ENCODE measurements at regions not wholly inside any gene's neighbourhood (a gene's known extent, or its start where the extent isn't known, plus 50 kb on each side); places are given as distances from the start of the nearest gene placed in this dataset.

- DNase-seq = no peak
These were observed 181.7 kb upstream of the SLC30A5 start for GRCh38 chr5:68911840-68912690.

GRCh38 chr5:68915079-68915478 lies 178.7 kb upstream of the SLC30A5 start:
- DNase-seq = no peak

GRCh38 chr5:68918306-68918705 lies 175.5 kb upstream of the SLC30A5 start:
- no peak for DNase-seq

GRCh38 chr5:68919988-68920490 lies 173.8 kb upstream of the SLC30A5 start:
- DNase-seq = no peak

GRCh38 chr5:68920888-68921287 lies 172.9 kb upstream of the SLC30A5 start:
- no peak for DNase-seq

GRCh38 chr5:68922172-68922987 lies 171.4 kb upstream of the SLC30A5 start:
- no peak for DNase-seq

- DNase-seq = no peak
These were observed 169.2 kb upstream of the SLC30A5 start for GRCh38 chr5:68924481-68925145.

- no peak for DNase-seq
These were observed 165.1 kb upstream of the SLC30A5 start for GRCh38 chr5:68928617-68929302.

- DNase-seq = no peak
These were observed 163.7 kb upstream of the SLC30A5 start for GRCh38 chr5:68930139-68930538.

- DNase-seq = peak in 1 of 2 donors; percentile 39
These were observed 160.9 kb upstream of the SLC30A5 start for GRCh38 chr5:68932830-68933434.

GRCh38 chr5:68942169-68942568 lies 151.6 kb upstream of the SLC30A5 start:
- no peak for DNase-seq

GRCh38 chr5:68946728-68947127 lies 147.1 kb upstream of the SLC30A5 start:
- DNase-seq = no peak

- no peak for DNase-seq
These were observed 145.8 kb upstream of the SLC30A5 start for GRCh38 chr5:68947986-68948385.

GRCh38 chr5:68949256-68949655 lies 144.6 kb upstream of the SLC30A5 start:
- DNase-seq = no peak

GRCh38 chr5:68949711-68950110 lies 144.1 kb upstream of the SLC30A5 start:
- no peak for DNase-seq

- no peak for DNase-seq
These were observed 143.7 kb upstream of the SLC30A5 start for GRCh38 chr5:68950125-68950524.

GRCh38 chr5:68950930-68951329 lies 142.9 kb upstream of the SLC30A5 start:
- no peak for DNase-seq

- no peak for DNase-seq
These were observed 140.5 kb upstream of the SLC30A5 start for GRCh38 chr5:68953231-68953874.

- no peak for DNase-seq
These were observed 139.8 kb upstream of the SLC30A5 start for GRCh38 chr5:68953875-68954617.

GRCh38 chr5:68954618-68954910 lies 139.2 kb upstream of the SLC30A5 start:
- no peak for DNase-seq

- DNase-seq = no peak
These were observed 136.2 kb upstream of the SLC30A5 start for GRCh38 chr5:68957591-68957990.

Measured in CD4-positive, alpha-beta T cell treated with Interferon alpha-2 for 1 hour (primary cell).